Adrenal gland (tissue), 5 donors: ENCODE measurements at regions not wholly inside any gene's neighbourhood (a gene's known extent, or its start where the extent isn't known, plus 50 kb on each side); places are given as distances from the start of the nearest gene placed in this dataset.

ENCODE experiments used
- CTCF ChIP-seq, 6 experiments: fragments of 450-650 bp in 4 of 6; fragments of 200-600 bp in 2 of 6; sonication (generic) in 1 of 6; IDR thresholded peaks; 1 replicate in 5 of 6; 2 replicates in 1 of 6; pipeline versions ENCODE4 v1.5.1 to v1.8.0; 2016 to 2021; ENCODE audit warnings: antibody characterized with exemption in 6 of 6, mild to moderate bottlenecking in 2 of 6, moderate library complexity in 1 of 6
- POLR2A ChIP-seq, 2 donors: fragments of 450-650 bp; IDR thresholded peaks; one replicate each; pipeline ENCODE4 v1.6.1; 2017; ENCODE audit warnings: antibody characterized with exemption in 2 of 2, mild to moderate bottlenecking in 2 of 2, moderate library complexity in 1 of 2
- donor health status: DM: no; HTN: no; CAD: no.

- TF ChIP-seq POLR2A (IDR thresholded peaks at IDR 0.05) (no peak), CTCF (IDR thresholded peaks at IDR 0.05) (no peak)
Observed at GRCh38 chr3:40677749-40678148, 153.0 kb downstream of the ZNF621 start.
